CD8-positive, alpha-beta memory T cell (primary cell): ENCODE measurements at regions not wholly inside any gene's neighbourhood (a gene's known extent, or its start where the extent isn't known, plus 50 kb on each side); places are given as distances from the start of the nearest gene placed in this dataset.

Experiments
- CTCF ChIA-PET: fragments of 350-600 bp; sonication (Branson Sonifier 250); formaldehyde crosslinking; loops from one replicate; lab custom pipeline; 2021; ENCODE audit warnings: antibody characterized with exemption; lab: Charles Lee
- POLR2A ChIA-PET: fragments of 350-600 bp; sonication (Branson Sonifier 250); formaldehyde crosslinking; loops from one replicate; lab custom pipeline; 2021; ENCODE audit warnings: antibody characterized with exemption; lab: Charles Lee
- DNase-seq, 5 donors: peaks; one replicate each; pipeline versions ENCODE4 v3.0.0 to v3.0.0-alpha.2; 2020 to 2022; ENCODE audit warnings: mixed read lengths in 1 of 5
- H3K27ac ChIP-seq: one replicate; pipeline ENCODE4 v1.7.0; 2013; ENCODE audit warnings: low read depth, mild to moderate bottlenecking, low read length, moderate library complexity
- H3K27me3 ChIP-seq: 2 replicates; pipeline ENCODE4 v1.7.0; 2013; ENCODE audit warnings: low read length, mild to moderate bottlenecking; ENCODE audit not compliant: insufficient read depth, poor library complexity, severe bottlenecking
- H3K36me3 ChIP-seq: 2 replicates; pipeline ENCODE4 v1.7.0; 2013; ENCODE audit warnings: mild to moderate bottlenecking, low read length, moderate library complexity; ENCODE audit not compliant: insufficient read depth
- H3K4me1 ChIP-seq: 2 replicates; pipeline ENCODE4 v1.7.0; 2013; ENCODE audit warnings: mild to moderate bottlenecking, low read length, moderate library complexity; ENCODE audit not compliant: insufficient read depth
- H3K4me3 ChIP-seq: 2 replicates; pipeline ENCODE4 v1.7.0; 2013; ENCODE audit warnings: mild to moderate bottlenecking, low read length
- H3K9me3 ChIP-seq: 2 replicates; pipeline ENCODE4 v1.7.0; 2013; ENCODE audit warnings: mild to moderate bottlenecking, low read length
- H3K27ac Mint-ChIP-seq, 8 donors: one replicate each; pipeline ENCODE4 v1.8.0; 2020 to 2021; ENCODE audit warnings: mixed read lengths in 8 of 8, mild to moderate bottlenecking in 6 of 8, inconsistent platforms in 3 of 8, moderate library complexity in 3 of 8
- H3K27me3 Mint-ChIP-seq, 2 donors: one replicate each; pipeline ENCODE4 v1.8.0; 2020 to 2021; ENCODE audit warnings: mixed read lengths in 2 of 2, mild to moderate bottlenecking in 1 of 2, moderate library complexity in 1 of 2
- H3K36me3 Mint-ChIP-seq, 3 donors: one replicate each; pipeline ENCODE4 v1.8.0; 2020 to 2021; ENCODE audit warnings: mixed read lengths in 3 of 3, inconsistent platforms in 1 of 3, mild to moderate bottlenecking in 1 of 3
- H3K4me1 Mint-ChIP-seq, 3 donors: one replicate each; pipeline ENCODE4 v1.8.0; 2020 to 2021; ENCODE audit warnings: mixed read lengths in 3 of 3, inconsistent platforms in 1 of 3, mild to moderate bottlenecking in 1 of 3
- H3K4me3 Mint-ChIP-seq, 7 donors: one replicate each; pipeline ENCODE4 v1.8.0; 2020 to 2021; ENCODE audit warnings: mixed read lengths in 7 of 7, mild to moderate bottlenecking in 6 of 7, moderate library complexity in 4 of 7, inconsistent platforms in 2 of 7
- H3K9me3 Mint-ChIP-seq, 5 donors: one replicate each; pipeline ENCODE4 v1.8.0; 2020 to 2022; ENCODE audit warnings: mixed read lengths in 5 of 5, mild to moderate bottlenecking in 3 of 5, moderate library complexity in 2 of 5, inconsistent platforms in 1 of 5

DNA sequence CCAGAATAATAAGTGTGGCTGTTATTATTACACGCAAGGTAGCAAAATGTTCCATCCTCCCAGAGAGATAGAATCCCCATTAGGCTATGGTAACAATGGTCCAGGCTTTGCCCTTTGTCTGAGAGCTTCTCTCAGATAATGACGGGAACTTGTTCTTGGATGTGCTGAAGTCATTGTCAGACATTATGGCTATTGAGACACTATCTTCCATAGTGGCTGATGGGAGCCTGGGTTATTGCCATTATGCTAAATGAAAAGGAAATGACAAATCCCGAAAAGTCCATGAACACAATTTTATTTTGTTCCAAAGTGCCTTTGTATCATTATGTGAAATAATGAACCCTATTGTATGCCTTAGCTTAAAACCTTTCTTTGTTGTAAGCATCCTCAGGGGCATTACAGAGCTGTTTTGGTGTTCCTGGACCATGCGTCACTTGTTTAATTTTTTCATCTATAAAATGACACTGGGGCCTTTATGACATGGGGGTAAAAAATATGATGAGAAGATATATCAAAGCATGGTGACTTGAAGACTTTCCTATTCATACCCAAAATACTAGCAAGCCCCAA, 218.5 kb downstream of the KCNS3 start:
- Histone ChIP-seq H3K36me3 (no peaks in the 10 kb centered on the region), H3K27ac (no peak overlapping the region), H3K9me3 (no peaks in the 10 kb centered on the region), H3K27me3 (no peaks in the 10 kb centered on the region), H3K4me3 (no peak overlapping the region), H3K4me1 (no peaks in the 10 kb centered on the region)
- Mint-ChIP-seq H3K4me3 (no peak overlapping the region), H3K9me3 (peaks cover 0 to 4% (median 0%) of the 10 kb centered on the region in 5 donors), H3K36me3 (no peaks in the 10 kb centered on the region), H3K27ac (no peak overlapping the region), H3K27me3 (no peaks in the 10 kb centered on the region), H3K4me1 (no peaks in the 10 kb centered on the region)
- no peak for DNase-seq
- ChIA-PET CTCF (no interaction called here), POLR2A (no interaction called here)

DNA sequence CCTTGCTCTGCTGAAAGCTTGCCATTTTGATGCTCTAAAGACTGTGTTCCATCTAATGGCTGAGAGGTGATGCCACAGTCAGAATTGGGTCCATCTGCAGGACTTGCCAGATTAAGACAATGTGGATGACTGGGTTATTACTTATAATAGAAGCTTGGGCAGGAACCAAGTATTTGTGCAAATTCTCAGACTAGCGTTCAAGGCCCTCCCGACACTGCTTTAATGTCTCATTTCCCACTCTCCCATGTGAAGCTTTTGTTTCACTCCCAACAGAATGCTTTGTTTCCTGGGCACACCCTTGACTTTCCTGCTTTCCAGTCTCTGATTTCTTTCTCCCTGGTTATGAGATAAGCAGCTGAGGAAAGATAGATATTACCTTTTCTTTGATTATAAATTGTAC, 215.8 kb downstream of the KCNS3 start:
- no peaks in the 10 kb centered on the region for H3K27me3 ChIP-seq
- CTCF ChIA-PET, result no interaction called here
- H3K9me3 ChIP-seq, result no peaks in the 10 kb centered on the region
- peaks cover 0 to 4% (median 0%) of the 10 kb centered on the region in 5 donors for H3K9me3 Mint-ChIP-seq
- no peak overlapping the region for H3K4me3 ChIP-seq
- H3K4me3 Mint-ChIP-seq, result no peak overlapping the region
- no peaks in the 10 kb centered on the region for H3K36me3 Mint-ChIP-seq
- H3K27ac ChIP-seq, result no peak overlapping the region
- no peaks in the 10 kb centered on the region for H3K4me1 Mint-ChIP-seq
- H3K4me1 ChIP-seq, result no peaks in the 10 kb centered on the region
- POLR2A ChIA-PET, result no interaction called here
- H3K27me3 Mint-ChIP-seq, result no peaks in the 10 kb centered on the region
- DNase-seq, result no peak
- no peaks in the 10 kb centered on the region for H3K36me3 ChIP-seq
- H3K27ac Mint-ChIP-seq, result no peak overlapping the region

DNA sequence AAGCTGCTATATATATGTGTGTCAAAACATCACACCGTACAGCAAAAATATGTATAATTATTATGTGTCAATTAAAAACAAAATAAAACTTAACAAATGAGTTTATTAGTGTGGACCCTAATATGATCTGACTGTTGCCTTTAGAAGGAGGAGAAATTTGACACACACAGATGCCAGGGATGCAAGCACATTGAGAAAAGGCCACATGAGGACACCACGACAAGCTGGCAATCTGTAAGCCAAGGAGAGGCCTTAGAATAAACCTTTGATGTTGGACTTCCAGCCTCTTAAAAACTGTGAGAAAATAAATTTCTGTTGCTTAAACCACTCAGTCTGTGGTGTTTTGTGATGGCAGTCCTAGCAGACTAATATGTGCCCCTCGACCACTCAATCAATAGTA, 214.7 kb downstream of the KCNS3 start:
- Mint-ChIP-seq H3K36me3 (no peaks in the 10 kb centered on the region), H3K27ac (no peak overlapping the region), H3K4me3 (no peak overlapping the region), H3K9me3 (peaks cover 0 to 4% (median 0%) of the 10 kb centered on the region in 5 donors), H3K27me3 (no peaks in the 10 kb centered on the region), H3K4me1 (no peaks in the 10 kb centered on the region)
- no peak for DNase-seq
- H3K27ac ChIP-seq, result no peak overlapping the region
- ChIA-PET POLR2A (no interaction called here), CTCF (no interaction called here)
- H3K4me3 ChIP-seq, result no peak overlapping the region
- no peaks in the 10 kb centered on the region for H3K36me3 ChIP-seq
- no peaks in the 10 kb centered on the region for H3K9me3 ChIP-seq
- no peaks in the 10 kb centered on the region for H3K4me1 ChIP-seq
- no peaks in the 10 kb centered on the region for H3K27me3 ChIP-seq

DNA sequence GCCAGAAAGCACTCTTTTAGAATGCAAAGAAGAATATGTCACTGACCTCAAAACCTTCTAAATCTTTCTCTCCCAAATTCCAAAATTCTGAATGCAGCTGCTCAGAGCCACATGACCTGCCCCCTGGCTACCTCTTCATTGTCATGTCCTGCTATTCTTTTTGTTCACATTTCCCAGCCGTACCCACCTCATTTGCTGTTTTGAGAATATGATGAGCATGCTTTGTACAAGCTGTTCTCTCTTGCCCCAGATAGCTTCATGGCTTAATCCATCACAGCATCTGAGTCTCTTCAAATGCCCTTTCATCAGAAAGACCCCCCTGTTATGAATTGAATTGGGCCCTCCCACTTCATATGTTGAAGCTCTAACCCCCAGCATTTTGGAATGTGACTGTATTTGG, 214.3 kb downstream of the KCNS3 start:
- Histone ChIP-seq H3K9me3 (no peaks in the 10 kb centered on the region), H3K27ac (no peak overlapping the region), H3K27me3 (no peaks in the 10 kb centered on the region), H3K4me1 (no peaks in the 10 kb centered on the region), H3K4me3 (no peak overlapping the region), H3K36me3 (no peaks in the 10 kb centered on the region)
- H3K4me1 Mint-ChIP-seq, result no peaks in the 10 kb centered on the region
- no peak for DNase-seq
- no peak overlapping the region for H3K27ac Mint-ChIP-seq
- H3K36me3 Mint-ChIP-seq, result no peaks in the 10 kb centered on the region
- ChIA-PET CTCF (no interaction called here), POLR2A (no interaction called here)
- H3K27me3 Mint-ChIP-seq, result no peaks in the 10 kb centered on the region
- peaks cover 0 to 4% (median 0%) of the 10 kb centered on the region in 5 donors for H3K9me3 Mint-ChIP-seq
- H3K4me3 Mint-ChIP-seq, result no peak overlapping the region

DNA sequence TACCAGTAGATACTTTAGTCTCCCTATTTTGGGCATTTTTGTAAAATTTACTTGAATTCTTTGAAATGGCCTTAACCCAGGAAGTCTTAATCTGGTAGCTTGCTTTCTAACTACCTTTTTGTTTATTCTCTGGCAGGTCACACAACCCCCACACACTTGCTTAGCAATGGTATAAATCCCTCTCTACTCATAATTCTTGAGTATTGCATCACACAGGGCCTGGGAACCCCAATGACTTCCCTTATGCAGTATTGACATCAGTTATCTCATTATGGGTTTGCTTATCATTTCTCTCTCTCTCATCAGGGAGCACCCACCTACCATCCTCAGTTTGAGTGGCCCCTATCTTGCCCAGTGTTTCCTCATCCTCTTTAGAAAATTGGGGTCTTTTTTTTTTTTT, 207.1 kb downstream of the KCNS3 start:
- DNase-seq, result no peak
- no peaks in the 10 kb centered on the region for H3K27me3 ChIP-seq
- no peak overlapping the region for H3K4me3 Mint-ChIP-seq
- ChIA-PET CTCF (no interaction called here), POLR2A (no interaction called here)
- no peaks in the 10 kb centered on the region for H3K4me1 ChIP-seq
- no peaks in the 10 kb centered on the region for H3K36me3 ChIP-seq
- H3K36me3 Mint-ChIP-seq, result no peaks in the 10 kb centered on the region
- H3K4me1 Mint-ChIP-seq, result no peaks in the 10 kb centered on the region
- no peaks in the 10 kb centered on the region for H3K27me3 Mint-ChIP-seq
- H3K9me3 ChIP-seq, result no peaks in the 10 kb centered on the region
- H3K4me3 ChIP-seq, result no peak overlapping the region
- H3K27ac ChIP-seq, result no peak overlapping the region
- peaks cover 0 to 2% (median 0%) of the 10 kb centered on the region in 5 donors for H3K9me3 Mint-ChIP-seq
- no peak overlapping the region for H3K27ac Mint-ChIP-seq

DNA sequence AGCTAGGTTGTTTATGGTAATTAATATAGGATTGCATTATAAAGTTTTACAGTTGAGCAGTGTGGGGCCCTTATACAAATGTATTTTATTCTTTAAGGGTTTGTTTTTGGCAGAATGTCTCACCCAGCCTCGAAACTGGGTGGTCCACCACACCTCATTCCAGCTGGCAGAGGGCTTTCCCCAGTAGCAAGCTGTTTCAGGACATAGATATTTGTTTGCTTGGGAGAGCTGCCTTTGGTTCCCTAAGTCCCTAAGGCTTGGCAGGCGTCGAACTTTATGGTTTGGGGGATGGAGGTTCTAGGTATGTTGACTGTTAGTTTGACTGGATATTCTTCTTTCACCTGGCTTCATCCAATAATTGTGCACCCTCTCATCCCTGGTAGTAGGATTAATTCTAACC, 205.9 kb downstream of the KCNS3 start:
- Mint-ChIP-seq H3K4me1 (no peaks in the 10 kb centered on the region), H3K27me3 (no peaks in the 10 kb centered on the region), H3K27ac (no peak overlapping the region), H3K4me3 (no peak overlapping the region), H3K36me3 (no peaks in the 10 kb centered on the region), H3K9me3 (peaks cover 0 to 2% (median 0%) of the 10 kb centered on the region in 5 donors)
- Histone ChIP-seq H3K27ac (no peak overlapping the region), H3K27me3 (no peaks in the 10 kb centered on the region), H3K36me3 (no peaks in the 10 kb centered on the region), H3K4me3 (no peak overlapping the region), H3K9me3 (no peaks in the 10 kb centered on the region), H3K4me1 (no peaks in the 10 kb centered on the region)
- DNase-seq, result no peak
- ChIA-PET POLR2A (no interaction called here), CTCF (no interaction called here)

DNA sequence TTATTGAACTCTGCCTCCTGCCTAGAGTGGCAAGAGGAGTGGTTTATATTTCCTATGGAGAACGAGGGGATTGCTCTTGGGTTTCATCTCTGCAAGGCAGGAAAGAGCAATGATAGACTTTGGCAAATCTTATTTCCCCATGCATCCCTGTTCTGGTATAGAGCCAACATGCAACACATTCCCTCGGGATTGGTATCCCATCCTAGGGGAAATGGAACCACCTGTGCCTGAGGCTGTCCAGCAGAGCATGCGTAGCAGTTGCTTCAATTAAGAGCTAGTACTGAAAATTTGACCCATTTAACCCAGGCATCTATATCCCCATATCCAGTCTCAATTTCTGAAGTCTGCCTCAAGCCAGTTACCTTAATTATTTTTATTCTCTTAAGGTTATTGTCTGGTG, 205.3 kb downstream of the KCNS3 start:
- POLR2A ChIA-PET, result no interaction called here
- no peaks in the 10 kb centered on the region for H3K36me3 Mint-ChIP-seq
- H3K4me1 ChIP-seq, result no peaks in the 10 kb centered on the region

DNA sequence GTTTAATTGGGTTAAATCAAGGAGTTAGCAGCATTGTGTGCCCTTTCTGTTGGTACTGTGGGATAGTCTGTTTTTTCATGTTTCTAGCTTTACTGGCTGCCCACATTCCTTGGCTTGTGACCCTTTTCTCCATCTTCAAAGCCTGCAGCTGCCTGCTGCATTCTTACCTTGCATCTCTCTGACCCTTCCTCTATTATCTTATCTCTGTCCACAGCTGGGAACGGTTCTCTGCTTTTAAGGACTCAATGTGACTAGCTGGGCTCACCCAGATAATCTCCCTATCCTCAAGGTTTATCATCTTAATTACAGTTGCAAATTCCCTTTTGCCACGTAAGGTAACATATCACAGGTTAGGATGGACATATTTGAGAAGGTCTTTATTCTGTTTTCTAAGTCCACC, 199.7 kb downstream of the KCNS3 start:
- H3K9me3 Mint-ChIP-seq, result peaks cover 0 to 10% (median 2%) of the 10 kb centered on the region in 5 donors
- H3K4me1 Mint-ChIP-seq, result no peaks in the 10 kb centered on the region
- Histone ChIP-seq H3K4me3 (no peak overlapping the region), H3K27ac (no peak overlapping the region), H3K9me3 (no peaks in the 10 kb centered on the region), H3K27me3 (no peaks in the 10 kb centered on the region), H3K4me1 (no peaks in the 10 kb centered on the region), H3K36me3 (no peaks in the 10 kb centered on the region)
- POLR2A ChIA-PET, result no interaction called here
- H3K27ac Mint-ChIP-seq, result no peak overlapping the region
- H3K27me3 Mint-ChIP-seq, result peaks cover 0 to under 1% of the 10 kb centered on the region in 2 donors
- no peaks in the 10 kb centered on the region for H3K36me3 Mint-ChIP-seq
- H3K4me3 Mint-ChIP-seq, result no peak overlapping the region
- no peak for DNase-seq
- CTCF ChIA-PET, result no interaction called here

More for the DNA sequence above, 205.3 kb downstream of the KCNS3 start:
- no peak overlapping the region for H3K4me3 Mint-ChIP-seq
- H3K27me3 Mint-ChIP-seq, result no peaks in the 10 kb centered on the region
- no peaks in the 10 kb centered on the region for H3K9me3 ChIP-seq
- H3K27ac ChIP-seq, result no peak overlapping the region
- no peaks in the 10 kb centered on the region for H3K27me3 ChIP-seq
- no peaks in the 10 kb centered on the region for H3K4me1 Mint-ChIP-seq
- CTCF ChIA-PET, result no interaction called here
- H3K36me3 ChIP-seq, result no peaks in the 10 kb centered on the region
- H3K27ac Mint-ChIP-seq, result no peak overlapping the region
- H3K4me3 ChIP-seq, result no peak overlapping the region
- peaks cover 0 to 2% (median 0%) of the 10 kb centered on the region in 5 donors for H3K9me3 Mint-ChIP-seq
- DNase-seq, result no peak

DNA sequence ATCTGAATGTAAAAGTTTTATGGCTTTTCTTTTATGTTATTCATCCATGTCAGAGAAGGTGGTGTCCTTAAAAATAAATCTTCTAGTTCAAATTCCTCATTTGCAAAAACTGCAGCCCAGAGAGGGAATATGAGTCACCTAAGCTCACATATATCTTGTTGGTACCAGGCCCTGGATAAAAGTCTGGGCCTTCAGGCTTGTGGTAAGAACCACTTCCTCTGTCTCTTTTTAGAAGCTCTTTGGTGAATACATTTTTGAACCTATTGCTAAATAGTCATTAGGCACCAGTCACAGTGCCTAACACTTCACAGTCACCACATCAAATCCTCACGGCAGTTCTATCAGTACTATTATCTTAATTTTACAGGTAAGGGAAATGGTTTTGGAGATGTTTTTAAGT, 199.2 kb downstream of the KCNS3 start:
- Histone ChIP-seq H3K36me3 (no peaks in the 10 kb centered on the region), H3K9me3 (no peaks in the 10 kb centered on the region), H3K27ac (no peak overlapping the region), H3K4me1 (no peaks in the 10 kb centered on the region), H3K4me3 (no peak overlapping the region), H3K27me3 (no peaks in the 10 kb centered on the region)
- ChIA-PET CTCF (no interaction called here), POLR2A (no interaction called here)
- DNase-seq, result no peak
- Mint-ChIP-seq H3K4me3 (no peak overlapping the region), H3K27ac (no peak overlapping the region), H3K36me3 (no peaks in the 10 kb centered on the region), H3K4me1 (no peaks in the 10 kb centered on the region), H3K27me3 (peaks cover 0 to 5% of the 10 kb centered on the region in 2 donors), H3K9me3 (peaks cover 0 to 10% (median 2%) of the 10 kb centered on the region in 5 donors)
